GM21423 (cell line): ENCODE measurements at regions not wholly inside any gene's neighbourhood (a gene's known extent, or its start where the extent isn't known, plus 50 kb on each side); places are given as distances from the start of the nearest gene placed in this dataset.

Source experiments
- ATAC-seq: cut with Tn5 transposase; IDR thresholded peaks from one replicate; pipeline ENCODE4 v1.9.1; 2021; ENCODE audit warnings: mild to moderate bottlenecking, moderate library complexity; ENCODE audit not compliant: unreplicated experiment

DNA sequence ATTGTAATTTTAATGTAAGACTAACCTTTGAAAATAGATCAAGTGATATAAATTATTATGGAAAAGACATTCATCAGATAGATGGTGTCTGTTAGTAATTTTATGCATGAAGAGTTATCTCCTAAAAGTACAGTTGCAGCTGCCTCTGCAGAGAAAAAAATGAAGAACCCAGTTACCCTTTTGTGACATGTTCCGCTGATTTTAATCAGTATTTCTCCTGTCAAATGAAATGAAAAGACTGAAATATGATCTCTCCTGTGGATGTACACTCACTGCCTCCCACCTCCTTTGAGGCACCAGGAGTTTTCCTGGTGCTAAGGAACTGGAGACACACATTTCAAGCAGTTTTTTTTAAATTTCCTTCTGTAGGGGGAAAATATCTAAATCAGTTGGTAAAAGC, 277.4 kb downstream of the KIF4B start:
- ATAC-seq = no peak

DNA sequence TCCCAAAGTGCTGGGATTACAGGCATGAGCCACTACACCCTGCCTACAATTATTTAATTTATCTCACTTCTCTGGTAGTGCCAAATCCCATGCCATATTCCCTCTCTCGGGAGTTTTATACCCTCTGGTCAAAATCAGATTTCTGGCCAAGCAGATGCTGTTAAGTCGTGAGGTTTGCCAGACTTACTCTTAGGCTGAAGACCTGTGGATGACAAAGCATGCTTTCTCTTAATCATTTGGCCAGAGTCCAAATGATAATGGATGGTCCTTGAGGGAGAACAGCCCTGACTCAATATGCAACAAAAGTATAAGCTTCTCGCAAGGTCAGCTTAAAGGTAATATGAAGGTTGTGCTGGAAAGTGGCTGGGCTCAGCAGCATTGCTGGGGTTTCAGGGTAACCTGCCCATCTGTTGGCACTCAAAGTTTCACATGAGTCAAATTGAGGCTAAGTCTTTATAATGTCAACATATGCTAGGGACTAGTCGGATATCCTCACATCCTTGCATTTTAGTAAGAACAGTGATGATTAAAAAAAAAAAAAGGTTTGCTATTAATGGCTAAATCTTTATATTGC, 280.1 kb downstream of the KIF4B start:
- no peak for ATAC-seq

DNA sequence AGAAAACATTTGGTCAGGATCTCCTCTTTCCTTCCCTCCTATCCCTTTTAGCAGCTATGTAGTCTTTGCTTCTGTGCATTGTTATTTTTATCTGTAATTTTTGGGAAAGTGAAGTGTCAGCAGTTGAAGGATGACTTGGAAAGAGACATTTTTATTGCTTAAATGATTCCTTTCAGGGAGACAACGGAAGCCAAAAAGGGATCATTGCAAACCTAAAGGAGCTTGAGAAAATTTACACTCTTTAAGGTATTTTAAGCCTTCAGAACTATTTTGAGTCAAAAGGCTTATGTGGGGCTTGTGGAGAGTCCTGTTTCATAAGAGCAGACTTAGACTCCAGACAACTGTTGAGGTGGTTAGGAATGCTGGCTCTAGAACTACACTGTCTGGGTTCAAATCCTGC, 281.6 kb downstream of the KIF4B start:
- ATAC-seq = no peak

DNA sequence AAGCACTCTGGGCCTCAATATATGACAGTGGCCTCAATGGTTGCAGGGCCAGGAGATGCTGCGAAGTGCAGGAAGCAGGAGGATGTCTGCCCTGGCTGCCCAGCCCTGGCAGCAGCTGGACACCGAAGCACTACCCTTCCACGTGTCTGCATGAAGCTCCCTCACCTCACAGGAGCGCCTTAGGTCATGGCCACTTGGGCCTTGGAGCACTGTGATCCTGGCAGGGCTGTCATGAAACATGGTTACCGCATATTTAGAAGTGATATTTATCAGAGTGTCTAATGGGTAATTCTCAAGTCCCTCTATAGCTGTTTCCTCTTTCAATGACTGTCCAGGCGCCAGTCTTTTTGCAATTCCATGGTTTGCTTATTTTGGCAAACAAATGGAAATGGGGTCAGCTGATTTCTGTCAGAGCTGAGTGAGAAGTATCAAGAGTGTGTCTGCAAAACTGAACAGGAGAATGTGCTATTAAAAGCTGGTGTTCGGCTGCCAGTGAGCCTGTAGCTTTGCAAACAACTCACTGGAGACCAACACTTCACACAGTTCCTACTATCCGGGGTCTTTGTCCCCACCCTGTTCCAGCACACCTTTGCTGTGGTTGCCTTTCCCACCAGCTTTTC, 285.9 kb downstream of the KIF4B start:
- ATAC-seq = no peak

DNA sequence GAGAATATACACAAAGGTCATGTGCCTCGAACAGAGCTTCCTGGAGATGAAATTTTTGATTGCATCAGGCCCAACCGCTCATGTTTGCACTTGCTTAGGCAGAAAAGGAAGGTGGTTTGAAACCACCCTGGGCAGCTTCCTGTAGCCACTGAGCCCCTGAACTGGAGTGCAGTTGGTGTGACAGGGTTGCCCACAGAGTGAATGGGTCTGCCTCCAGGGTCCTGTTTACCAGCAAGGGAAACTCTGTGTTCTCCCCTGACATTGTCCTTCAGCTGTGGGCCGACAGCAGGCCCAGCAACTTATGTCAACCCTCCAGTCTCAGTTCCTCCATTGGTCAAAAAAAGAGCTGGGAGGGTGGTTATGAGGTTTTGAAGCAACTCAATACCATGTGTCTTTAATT, 289.6 kb downstream of the KIF4B start:
- ATAC-seq = no peak

DNA sequence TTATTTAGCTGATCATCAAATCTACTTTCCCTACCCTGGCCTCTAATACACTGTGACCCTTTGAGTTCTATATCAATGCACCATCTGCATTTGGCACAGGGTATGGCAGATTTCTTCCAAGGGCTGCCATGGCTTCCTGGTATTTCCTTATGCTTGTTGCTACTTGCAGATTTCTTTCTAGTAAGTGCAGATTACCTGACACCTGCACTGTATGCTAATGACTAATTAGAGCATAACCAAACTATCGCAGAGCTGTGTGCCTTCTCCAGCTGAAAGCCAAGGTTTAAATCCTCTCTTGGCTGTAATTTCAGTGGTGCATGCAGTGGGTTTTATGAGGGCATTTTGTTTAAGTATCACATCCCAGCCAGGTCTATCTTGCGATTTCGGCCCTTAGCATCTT, 293.7 kb downstream of the KIF4B start:
- ATAC-seq = no peak

DNA sequence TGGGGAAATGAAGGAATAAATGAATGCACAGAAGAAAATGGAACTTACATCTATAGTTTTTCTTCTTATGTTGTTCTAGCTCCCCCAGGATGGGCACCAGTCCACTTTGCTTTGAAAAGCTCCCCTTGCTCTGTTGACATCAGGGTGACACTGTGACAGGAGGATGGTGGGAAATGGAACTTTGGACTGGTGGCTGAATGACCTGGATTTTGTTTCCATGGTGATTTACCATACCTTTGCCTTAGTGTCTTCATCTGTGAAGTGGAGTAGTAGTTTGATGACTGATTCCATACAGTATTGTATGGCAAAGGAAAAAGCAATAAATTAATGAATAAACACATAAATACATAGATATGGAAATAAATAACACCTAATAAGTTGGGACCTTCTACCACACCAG, 294.7 kb downstream of the KIF4B start:
- ATAC-seq = no peak

DNA sequence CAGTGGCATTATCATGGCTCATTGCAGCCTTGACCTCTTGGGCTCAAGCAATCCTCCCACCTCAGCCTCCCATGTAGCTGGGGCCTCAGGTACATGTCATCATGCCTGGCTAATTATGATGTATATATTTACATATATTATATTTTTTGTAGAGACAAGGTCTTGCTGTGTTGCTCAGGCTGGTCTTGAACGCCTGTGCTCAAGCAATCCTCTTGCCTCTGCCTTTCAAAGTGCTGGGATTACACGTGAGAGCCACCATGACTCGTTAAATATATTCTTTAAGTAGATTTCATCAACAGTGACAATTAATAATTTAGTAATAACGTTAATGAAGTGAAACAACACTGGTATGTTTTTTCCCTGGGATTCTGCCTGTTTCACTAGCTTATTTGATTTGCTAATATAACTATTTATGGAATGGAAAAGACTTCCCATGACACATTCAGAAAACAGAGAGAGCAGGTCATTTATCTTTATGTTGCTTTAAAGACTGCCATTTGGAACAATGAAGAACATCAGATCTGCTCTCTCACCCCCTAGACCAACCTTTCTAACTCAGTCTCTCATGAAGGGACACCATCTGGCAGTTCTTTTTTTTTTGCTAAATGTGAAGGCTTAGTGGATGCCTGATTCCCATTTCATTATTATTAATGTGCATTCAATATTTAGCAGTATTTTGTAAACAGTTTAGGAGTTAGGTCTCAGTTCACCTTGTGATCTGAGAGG, 295.6 kb downstream of the KIF4B start:
- no peak for ATAC-seq

DNA sequence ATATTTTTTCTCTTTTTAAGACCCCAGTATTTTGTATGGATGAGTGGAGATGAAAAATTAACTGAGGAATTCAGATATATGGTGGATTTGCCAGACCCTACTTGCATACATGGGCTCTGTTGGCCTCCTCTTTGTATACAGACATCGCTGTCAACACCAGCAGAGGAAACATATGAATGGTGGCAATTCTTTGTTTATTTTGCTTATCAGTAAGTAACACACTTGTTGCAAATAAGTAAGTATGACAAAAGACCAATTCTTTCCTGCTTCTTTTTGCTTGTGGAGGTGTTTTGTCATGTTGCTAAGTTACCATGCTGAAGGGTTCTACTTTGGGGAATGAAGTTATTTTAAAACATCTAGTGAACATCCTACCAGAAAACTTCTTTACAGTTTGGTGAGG, 298.2 kb downstream of the KIF4B start:
- ATAC-seq = no peak

DNA sequence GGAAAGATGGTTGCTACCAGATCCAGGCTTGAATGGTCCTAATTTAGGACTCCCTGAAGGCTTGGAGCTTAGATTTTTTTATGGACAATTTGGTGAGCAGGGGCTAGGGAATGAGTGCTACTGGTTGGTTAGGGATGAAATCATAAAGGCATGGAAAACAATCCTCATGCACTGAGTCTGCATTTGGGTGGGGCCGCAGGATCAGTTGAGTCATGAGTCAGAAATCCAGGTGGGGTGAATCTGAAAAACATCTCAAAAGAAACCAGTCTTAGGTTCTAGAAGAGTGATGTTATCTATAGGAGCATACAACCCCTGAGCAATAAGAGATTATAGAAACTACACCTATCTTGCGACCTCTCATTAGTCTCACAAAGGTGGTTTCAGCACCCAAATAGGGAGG, 300.0 kb downstream of the KIF4B start:
- no peak for ATAC-seq

DNA sequence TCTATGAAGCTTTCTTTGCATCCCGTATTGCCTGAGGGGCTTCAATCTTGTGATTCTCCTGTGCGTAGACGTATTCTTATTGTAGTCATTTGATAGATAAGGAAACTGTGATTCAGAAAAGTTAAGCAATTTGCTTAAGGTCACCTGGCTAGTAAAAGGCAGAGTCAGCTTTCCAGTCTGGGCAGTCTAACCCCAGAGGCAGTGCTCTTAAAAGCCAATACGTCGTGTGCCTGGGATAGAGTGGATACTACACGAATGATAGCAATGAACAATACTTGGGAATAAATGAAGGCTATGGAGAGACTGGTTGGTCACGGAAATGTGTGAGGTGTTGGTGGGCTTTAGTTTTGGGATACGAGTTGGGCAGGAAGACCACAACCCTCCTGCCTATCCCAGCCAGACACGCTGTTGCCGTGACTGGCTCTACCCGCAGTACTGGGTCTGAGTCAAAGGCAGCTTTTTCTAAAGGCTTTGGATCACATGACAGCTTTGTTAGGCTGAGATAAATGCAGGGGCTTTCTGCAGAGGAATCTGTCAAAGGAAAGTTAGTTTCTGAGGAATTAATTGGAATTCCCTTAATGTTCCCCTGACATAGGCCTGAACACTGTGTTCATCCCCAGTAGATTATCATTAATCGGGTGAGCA, 302.6 kb downstream of the KIF4B start:
- no peak for ATAC-seq

DNA sequence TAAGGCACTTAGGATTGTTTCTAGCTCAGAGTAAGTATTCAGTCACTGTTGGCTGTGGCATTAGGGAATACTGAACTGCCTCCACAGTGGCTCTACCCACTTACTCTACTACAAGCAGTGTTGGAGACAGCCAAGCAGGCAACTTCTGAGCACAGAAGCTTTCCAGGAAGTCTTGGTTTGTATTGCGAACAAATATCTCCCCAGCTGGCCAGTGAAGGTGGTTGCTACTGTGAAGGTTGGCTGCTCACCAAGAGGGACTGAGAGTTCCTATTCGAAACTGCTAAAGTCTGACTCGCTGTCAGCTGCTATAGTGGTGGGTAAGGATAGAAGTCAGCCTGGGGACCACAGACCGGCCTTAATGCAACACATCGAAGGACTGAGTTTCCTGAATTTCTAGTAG, 319.1 kb downstream of the KIF4B start:
- no peak for ATAC-seq

DNA sequence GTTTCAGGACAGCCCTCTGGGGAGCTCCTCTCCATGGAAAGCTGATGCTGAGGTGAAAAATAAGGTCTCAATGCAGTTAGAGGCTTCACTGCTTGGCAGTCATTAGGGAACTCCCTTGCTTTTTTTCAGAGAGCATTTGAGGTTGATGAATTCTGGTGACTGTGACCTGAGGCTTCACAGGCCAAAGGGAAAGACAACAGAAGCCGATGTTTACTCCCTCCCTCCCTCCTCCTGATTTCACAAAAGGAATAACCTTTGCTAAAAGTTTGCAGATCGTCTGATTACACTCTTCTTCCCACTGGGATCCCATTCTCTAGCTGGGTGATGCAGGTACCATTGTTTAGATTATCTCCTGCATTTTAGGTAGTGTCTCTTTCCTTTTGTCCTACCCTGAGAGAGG, 329.4 kb downstream of the KIF4B start:
- no peak for ATAC-seq

DNA sequence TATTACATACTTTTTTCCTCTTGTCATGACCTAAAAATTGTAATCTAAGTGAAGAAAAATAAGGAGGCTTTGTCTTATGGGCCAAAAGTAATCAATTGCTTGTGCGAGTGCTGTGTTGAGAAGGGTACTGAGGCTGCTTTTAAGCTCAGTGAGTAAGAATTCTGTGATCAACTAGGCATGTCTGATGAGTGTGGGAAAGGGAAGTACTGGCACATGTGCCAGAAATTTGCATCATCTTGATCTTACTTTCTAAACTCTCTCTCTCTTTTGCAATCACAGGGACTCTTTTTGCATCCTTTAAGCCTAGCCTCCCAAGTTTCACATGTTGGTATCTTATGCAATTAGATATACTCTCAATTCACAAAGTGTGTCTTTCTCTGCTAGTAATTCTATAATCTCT, 329.9 kb downstream of the KIF4B start:
- ATAC-seq = no peak

DNA sequence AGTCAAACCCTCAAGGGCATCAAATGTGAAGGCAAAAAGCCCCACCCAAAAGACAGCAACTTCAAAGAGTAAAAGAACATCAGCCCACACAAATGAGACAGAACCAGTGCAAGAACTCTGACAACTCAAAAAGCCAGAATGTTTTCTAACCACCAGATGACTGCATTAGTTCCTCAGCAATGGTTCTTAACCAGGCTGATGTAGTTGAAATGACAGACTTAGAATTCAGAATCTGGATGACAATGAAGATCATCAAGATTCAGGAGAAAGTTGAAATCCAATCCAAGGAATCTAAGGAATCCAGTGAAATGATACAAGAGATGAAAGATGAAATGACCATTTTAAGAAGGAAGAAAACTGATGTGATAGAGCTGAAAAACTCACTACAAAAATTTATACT, 339.7 kb downstream of the KIF4B start:
- ATAC-seq = no peak

DNA sequence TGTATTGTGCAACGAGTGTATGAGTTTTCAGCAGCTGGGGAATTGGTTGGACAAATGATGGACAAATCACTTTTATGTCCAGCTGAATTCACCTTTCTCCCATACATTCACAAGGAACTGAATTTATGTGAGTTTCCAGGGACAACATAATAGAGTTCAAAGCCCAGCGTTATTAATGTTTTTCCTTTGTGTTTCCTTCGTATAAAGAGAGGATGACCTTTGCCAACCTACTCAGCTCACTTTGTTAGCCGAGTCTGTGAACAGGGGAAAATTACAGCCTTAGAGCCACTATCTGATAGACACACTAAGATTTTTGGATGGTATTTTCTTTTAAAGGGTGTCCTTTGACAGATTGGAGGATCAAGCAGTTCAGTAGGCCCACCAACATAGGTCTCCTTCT, 352.5 kb downstream of the KIF4B start:
- no peak for ATAC-seq

DNA sequence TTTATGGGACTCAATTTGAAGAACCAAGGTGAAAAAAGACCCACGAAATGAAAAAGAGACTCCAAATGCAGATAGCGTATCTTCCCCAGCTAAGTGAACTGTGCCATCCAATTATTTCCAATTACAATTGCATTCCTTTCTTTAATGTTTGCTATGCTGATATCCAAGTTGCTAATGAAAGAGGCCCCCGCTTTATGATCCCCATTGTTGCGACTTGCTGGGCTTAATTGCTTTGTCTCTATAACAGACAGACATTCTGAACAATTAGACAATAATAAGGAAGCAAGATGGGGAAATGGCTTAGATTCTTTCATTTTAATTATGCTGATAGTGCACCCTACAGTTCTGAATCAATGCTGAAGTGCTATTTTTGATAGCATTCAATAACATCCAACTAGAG, 354.3 kb downstream of the KIF4B start:
- no peak for ATAC-seq

DNA sequence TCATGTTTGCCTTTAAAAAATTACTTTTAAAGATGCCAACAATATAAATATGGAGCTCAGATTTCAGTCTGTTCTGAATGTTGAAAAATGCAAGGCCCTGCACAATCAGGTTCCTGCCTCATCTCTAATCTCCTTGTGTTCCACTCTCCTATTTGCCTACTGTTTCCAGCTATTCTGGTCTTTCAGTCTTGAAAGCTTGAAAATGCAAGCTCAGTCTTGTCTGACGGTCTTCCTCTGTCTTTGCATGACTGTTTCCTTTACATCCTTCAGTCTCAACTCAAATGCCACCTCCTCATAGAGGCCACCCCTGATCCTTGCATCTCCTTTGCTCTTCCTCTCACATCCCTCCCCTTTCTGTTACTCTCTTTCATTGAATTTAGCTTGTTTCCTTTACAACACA, 354.9 kb downstream of the KIF4B start:
- ATAC-seq = no peak

DNA sequence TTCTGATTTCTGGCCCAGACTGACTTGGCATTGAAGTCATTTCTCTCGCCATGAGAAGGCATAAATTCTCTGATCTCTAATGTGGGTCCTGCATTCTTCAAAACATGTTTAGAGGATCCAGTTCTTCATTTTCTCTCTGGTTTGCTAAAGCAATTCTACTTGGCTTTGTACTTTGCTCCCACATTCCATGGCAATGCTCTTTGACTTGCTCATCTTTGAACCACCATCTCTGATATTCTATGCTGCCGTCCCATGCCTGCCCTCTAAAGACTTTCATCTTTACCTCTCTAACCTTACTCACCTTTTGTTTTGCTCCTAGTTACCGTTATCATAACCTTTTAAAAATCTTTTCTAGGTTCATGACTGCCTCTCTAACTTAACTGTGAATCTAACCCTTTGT, 366.9 kb downstream of the KIF4B start:
- ATAC-seq = no peak

DNA sequence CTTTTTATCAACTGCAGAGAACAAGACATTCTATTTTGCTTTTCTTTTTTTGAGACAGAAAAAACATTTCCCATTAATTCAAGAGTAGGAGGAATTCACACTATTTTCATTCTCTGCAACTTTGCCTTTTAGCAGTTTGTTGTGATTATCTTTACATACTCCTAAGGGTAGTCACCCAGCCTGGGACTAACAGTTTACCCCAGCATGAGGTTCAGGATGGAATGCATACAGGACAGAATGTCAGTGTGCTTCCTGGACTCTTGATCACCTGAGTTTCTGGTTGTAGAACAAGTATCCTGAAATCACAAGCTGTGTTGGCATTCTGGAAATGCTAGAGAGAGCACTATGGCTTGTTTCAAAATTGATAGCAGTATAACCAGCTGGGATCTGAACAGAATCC, 368.1 kb downstream of the KIF4B start:
- no peak for ATAC-seq

DNA sequence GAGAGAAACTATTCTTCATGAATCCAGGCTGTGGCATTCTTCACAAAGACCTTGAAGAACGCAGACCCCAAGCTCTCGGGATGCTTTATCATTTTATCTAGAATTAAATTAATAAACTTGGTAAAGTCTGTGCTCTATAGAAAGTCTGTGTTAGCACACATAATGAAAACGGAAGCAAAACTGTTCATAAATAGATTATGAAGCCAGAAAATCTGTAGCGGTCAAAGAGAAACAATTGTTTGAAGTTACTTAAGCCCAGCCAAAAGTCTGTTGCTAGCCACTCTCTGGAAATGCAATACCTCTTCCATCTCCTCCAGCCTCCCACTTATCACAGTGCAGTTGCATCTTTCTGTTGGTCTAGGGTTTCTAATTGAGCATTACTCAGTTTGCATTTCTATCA, 375.9 kb downstream of the KIF4B start:
- ATAC-seq = no peak

DNA sequence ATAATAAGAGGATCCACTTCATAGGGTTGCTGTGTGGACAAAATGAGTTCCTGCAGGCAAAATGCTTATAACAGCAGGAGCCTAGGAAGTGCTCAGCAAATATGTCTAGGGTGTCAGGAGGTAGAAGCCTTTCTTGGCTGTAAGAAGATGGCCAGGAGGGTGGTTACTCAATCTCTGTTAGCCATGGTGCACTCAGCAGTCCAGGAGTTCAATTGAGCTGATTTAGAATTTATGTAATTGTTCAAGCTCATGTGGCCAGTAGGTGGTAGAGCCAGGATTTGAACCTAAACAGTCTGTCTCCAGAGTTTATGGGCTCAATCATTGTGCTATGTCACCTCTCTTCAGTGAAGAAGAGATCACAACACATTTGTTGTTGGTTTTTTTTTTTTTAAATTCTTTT, 381.2 kb downstream of the KIF4B start:
- no peak for ATAC-seq
